ENCODE measurements at regions not wholly inside any gene's neighbourhood (a gene's known extent, or its start where the extent isn't known, plus 50 kb on each side); places are given as distances from the start of the nearest gene placed in this dataset.
"Not testable (repeated sequence)": the region's sequence is repeated elsewhere in the genome, so short reads cannot be mapped to it uniquely, and the experiment has no call there.

DNA sequence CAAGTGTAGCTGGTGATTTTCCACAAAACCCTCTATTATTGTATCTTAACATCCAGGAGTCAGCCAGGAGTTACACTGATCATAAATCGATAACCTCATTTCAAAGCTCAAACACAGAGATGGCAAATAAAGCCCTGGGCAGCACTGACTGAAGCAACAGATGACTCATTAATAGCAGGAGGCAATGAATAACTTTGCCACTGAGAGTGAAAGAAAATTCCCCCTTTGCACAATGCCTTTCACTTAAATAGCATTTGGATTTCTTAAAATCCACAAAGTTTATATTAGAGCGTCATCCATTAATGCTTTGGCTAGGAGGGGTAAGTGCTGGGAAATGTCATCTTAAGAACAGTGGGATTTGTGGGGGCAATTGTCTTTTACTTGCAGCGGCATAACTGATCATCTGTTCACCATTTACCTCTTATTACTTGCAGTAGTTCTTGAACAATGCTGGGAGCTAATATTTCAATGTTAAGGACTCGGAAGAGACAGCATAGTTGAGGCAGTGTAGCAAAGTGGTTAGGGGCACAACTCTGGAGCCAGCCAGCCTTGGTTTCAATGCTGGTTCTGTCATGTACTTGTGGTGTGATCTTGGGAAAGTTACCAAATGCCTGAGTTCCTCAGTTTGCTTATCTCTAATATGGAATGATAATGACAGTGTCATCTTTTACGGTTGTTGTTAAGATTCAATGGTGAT is 630.4 kb upstream of the TBL1XR1 start:
- no peak for DNase-seq

DNA sequence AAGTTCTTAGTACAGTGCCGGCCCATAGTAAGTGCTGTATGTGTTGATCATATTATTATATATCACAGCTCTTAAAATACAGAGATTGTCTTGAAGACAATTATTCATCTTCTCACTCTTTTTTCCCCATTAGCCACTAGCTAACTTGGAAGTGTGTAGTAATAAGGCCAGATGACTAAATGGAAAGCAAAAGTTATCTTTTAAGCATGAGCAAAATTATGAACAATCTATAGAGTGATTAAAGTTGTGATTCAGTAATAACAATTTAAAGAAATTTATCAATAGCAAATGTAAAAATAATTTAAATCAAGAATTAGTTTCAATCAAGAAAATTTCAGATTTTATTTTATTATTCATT is 630.9 kb upstream of the TBL1XR1 start:
- DNase-seq, result no peak

DNA sequence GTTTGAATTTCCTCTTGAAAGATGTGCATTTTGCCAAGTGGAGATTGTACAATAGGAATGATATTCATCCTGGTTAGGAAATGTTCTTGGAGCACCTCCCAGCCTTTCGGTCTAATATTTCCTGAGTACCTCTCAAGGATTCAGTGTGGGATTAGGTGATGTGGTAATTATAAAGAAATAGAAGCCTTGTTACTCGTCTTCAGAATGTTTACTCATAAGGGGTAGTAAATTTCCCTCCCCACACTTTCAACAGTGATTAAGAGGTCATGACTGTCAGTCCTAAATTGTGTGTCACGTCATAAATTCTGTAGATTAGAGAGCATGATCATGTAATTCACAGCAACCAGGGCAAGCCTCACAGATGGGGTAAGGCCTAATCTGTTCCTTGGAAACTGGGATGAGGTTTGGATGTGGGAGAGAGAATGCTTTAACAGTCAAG is 633.1 kb upstream of the TBL1XR1 start:
- no peak for DNase-seq

DNA sequence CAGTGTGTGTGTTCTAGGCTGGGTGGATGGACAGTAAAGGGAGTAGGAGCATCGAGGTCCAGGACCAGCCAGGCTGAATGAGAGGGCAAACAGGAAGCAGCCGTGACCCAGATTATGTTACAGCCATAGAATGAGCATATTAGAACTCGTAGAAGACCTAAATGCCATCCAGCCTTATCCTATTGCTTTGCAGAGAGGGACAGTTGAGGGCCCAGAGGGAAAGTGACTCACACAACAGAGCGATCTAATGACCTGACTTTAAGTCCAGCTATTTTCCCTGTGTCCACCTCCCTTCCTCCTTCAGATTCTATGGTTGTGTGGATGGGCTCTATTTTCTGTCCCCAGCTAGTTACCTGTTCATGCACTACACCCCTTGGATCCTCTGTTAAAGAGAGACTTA is 634.1 kb upstream of the TBL1XR1 start:
- DNase-seq, result no peak

GRCh38 chr3:177832880-177833279 is 635.6 kb upstream of the TBL1XR1 start:
- DNase-seq, result peak in 2 of 56 donors; percentile 1 to 33

- no peak for DNase-seq
Measured at GRCh38 chr3:177833332-177833731, 636.0 kb upstream of the TBL1XR1 start.

- no peak for DNase-seq
Measured at GRCh38 chr3:177835008-177835407, 637.7 kb upstream of the TBL1XR1 start.

GRCh38 chr3:177835917-177836316 is 638.6 kb upstream of the TBL1XR1 start:
- DNase-seq, result no peak

DNA sequence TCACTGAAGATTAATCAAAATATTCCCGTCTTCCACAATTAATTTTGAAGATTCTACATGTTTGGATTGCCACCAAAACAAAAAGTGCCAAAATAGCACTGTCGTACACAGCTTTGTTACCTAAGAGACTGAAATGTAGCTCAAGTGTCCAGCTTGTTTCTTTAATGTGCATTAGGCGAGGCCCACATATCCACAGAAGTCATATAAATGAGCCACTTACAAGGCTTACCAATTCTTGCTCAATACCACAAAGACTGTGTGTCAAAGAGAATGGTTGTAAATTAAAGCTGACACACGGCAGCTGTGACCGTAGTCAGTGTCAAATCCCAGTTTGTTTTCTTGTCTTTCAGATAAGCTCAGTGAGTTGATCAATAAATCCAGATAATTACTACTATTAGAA is 639.4 kb upstream of the TBL1XR1 start:
- no peak for DNase-seq

GRCh38 chr3:177837951-177838655 is 640.8 kb upstream of the TBL1XR1 start:
- peak in 1 of 56 donors; percentile 1 for DNase-seq

- DNase-seq, result no peak
Measured at GRCh38 chr3:177838766-177839350, 641.6 kb upstream of the TBL1XR1 start.

DNA sequence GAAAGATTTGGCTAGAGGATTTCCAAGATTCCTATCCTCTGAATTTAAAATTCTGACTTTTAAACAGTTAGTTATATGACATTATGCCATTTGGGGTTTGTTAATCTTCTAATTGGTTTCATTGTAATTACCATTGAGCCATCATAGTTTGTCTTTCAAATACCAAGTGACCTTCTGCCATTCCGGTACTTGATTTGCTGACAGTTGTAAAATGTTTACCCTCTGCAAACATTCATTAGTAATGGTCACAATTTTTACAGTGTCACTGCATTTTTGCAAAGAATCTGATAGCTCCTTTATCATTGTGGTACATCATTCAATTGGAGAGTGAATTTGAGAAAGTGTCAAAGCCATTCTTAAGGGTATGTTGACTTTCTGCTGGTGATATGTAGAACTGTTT is 645.0 kb upstream of the TBL1XR1 start:
- DNase-seq, result no peak

DNA sequence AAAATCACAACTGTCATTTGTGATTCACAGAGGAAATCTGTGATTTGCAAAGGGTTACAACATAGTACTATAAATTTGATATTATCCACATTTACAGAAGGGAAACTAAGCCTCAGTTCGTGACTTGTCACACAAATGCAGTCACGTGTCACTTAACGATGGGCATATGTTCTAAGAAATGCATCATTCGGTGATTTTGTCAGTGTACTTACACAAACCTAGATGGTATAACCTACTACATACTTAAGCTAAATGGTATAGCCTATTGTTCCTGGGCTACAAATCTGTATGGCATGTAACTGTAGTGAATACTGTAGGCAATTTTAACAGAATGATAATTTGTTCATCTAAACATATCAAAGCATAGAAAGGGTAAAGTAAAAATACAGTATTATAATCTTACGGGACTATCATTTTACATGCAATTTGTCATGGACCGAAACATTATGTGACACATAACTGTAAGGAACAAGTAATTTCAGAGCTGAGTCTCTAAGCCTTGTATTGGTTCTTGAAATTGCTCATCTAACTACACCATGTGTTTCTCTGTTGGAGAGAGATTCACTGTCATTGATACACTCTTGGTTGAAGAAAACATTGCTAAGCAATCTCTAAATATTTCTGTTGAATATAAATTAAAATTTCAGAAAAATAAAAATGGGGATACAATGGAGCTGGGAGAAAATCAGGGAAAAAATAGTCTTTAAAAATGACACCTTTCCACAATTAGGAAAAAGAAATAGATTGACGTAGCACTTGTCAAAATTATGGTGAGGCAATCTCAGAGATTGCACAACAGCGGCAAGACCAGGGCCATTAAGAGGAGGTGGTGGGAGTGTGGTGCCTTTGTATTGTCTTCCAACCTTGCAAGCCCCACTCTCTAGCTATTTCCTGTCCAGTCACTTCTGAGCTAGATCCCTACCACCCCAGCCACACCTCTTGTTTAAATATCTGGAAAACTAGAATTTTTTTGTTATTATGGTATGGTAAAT is 645.8 kb upstream of the TBL1XR1 start:
- no peak for DNase-seq

- DNase-seq, result no peak
Measured at GRCh38 chr3:177852001-177852807, 654.9 kb upstream of the TBL1XR1 start.

GRCh38 chr3:177855021-177855420 is 657.7 kb upstream of the TBL1XR1 start:
- DNase-seq, result no peak

DNA sequence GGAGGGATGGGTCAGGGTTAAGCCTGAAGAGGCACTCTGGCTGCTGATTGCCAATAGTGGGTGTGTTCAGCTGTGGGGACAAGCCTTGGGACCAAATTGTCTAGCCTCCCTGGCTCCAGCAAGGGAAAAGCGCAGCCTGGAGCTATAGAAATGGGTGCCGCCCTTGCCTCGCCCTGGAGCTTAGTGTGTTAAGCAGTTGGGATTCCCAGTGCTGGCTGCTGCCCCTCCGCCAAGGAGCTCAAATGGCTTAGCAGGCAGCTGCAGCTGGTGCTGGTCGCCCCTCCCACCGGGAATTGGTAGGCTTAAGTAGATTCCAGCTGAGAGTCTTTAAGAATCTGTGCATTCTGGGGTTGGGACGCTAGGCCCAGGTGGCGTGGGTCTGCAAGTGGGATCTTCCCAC is 662.9 kb upstream of the TBL1XR1 start:
- DNase-seq, result no peak

DNA sequence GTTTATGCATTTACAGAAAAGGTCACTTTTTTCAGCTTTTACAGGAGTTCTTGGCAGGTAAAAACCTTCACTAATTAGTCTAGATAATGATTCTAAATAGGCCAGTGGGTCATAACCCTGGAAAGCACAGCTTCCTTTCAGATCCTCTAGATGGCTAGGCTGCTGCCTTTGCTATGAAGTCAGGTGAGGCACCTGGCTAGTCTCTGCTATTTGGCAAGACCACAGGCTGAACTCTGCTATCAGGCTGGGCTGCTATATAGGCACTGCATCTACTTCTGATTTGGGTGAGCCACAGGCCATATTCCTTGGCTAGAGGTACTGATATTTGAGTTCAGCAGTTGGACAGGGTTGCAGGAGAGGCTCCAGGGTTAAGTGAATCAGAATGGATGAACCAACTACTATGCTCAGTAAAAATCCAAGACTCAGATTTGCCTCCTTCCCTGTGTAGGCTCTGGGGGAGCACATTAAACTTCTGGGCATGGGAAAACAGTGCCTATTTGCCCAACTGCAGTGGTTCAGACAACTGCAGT is 665.7 kb upstream of the TBL1XR1 start:
- DNase-seq, result no peak

- DNase-seq, result not testable (repeated sequence)
Measured at GRCh38 chr3:177871267-177871666, 665.0 kb upstream of the KCNMB2 start.

GRCh38 chr3:177878192-177878591 is 658.0 kb upstream of the KCNMB2 start:
- no peak for DNase-seq

DNA sequence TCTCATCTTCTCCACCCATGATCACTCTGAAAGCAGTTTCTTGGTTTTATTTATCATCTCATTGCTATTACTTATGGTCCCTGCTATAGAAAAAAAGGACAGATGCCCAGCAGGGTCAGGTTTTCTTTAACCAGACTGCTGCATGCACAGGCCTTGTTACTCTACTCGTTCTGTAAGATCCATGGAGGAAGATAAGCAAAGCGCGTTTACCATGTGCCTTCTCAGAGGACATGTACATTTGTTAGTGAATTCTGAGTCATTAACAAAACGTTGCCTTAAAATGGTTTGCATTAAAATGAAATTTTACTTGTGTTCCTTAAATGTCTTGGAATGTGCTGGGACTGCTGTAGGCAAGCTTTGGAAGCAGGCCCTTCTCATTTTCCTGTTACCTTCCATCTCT is 657.3 kb upstream of the KCNMB2 start:
- no peak for DNase-seq
